ENCODE measurements at regions not wholly inside any gene's neighbourhood (a gene's known extent, or its start where the extent isn't known, plus 50 kb on each side); places are given as distances from the start of the nearest gene placed in this dataset.

GRCh38 chr10:36519909-36520308 is 605.5 kb upstream of the ANKRD30A start:
- no peak for TF ChIP-seq CTCF (IDR thresholded peaks at IDR 0.05; ENCODE audit: low read depth, low read length, missing control alignments)
- no peak overlapping the region for H3K4me3 ChIP-seq (ENCODE audit: low read depth, low read length)
- no peak for DNase-seq (ENCODE audit: low read depth)

GRCh38 chr10:36516281-36516680 is 609.1 kb upstream of the ANKRD30A start:
- no peak for TF ChIP-seq CTCF (IDR thresholded peaks at IDR 0.05; ENCODE audit: low read depth, low read length, missing control alignments)

GRCh38 chr10:36515319-36515718 is 610.1 kb upstream of the ANKRD30A start:
- TF ChIP-seq CTCF (IDR thresholded peaks at IDR 0.05; ENCODE audit: low read depth, low read length, missing control alignments) = no peak
- H3K4me3 ChIP-seq (ENCODE audit: low read depth, low read length) = no peak overlapping the region

More at GRCh38 chr10:36516281-36516680, 609.1 kb upstream of the ANKRD30A start:
- DNase-seq (ENCODE audit: low read depth) = no peak
- H3K4me3 ChIP-seq (ENCODE audit: low read depth, low read length) = no peak overlapping the region

GRCh38 chr10:36507715-36508114 is 617.7 kb upstream of the ANKRD30A start:
- DNase-seq (ENCODE audit: low read depth) = no peak
- no peak overlapping the region for H3K4me3 ChIP-seq (ENCODE audit: low read depth, low read length)
- TF ChIP-seq CTCF (IDR thresholded peaks at IDR 0.05; ENCODE audit: low read depth, low read length, missing control alignments) = no peak

More at GRCh38 chr10:36515319-36515718, 610.1 kb upstream of the ANKRD30A start:
- DNase-seq (ENCODE audit: low read depth) = no peak

- TF ChIP-seq CTCF (IDR thresholded peaks at IDR 0.05; ENCODE audit: low read depth, low read length, missing control alignments) = no peak
- H3K4me3 ChIP-seq (ENCODE audit: low read depth, low read length) = no peak overlapping the region
- DNase-seq (ENCODE audit: low read depth) = no peak
Observed at GRCh38 chr10:36506697-36507496, 618.5 kb upstream of the ANKRD30A start.

GRCh38 chr10:36506261-36506660 is 619.1 kb upstream of the ANKRD30A start:
- DNase-seq (ENCODE audit: low read depth) = no peak

More at GRCh38 chr10:36506261-36506660, 619.1 kb upstream of the ANKRD30A start:
- no peak for TF ChIP-seq CTCF (IDR thresholded peaks at IDR 0.05; ENCODE audit: low read depth, low read length, missing control alignments)
- no peak overlapping the region for H3K4me3 ChIP-seq (ENCODE audit: low read depth, low read length)
